GM12878 (cell line): ENCODE measurements at regions not wholly inside any gene's neighbourhood (a gene's known extent, or its start where the extent isn't known, plus 50 kb on each side); places are given as distances from the start of the nearest gene placed in this dataset.

Experiments used
- ATAC-seq: fragments of 200-7000 bp; cut with Tn5 transposase; 3 replicates; pipeline ENCODE4 v1.9.1; 2020; ENCODE audit warnings: mild to moderate bottlenecking, moderate library complexity
- BruUV-seq: library from RNA; stranded (reverse); fragments of 400-500 nt; replicated peaks from 2 replicates; lab custom pipeline; 2021; lab: Mats Ljungman, UMichigan
- CTCF ChIA-PET: fragments of 300-600 bp; sonication (Branson Sonifier 250); formaldehyde crosslinking; extraction: SDS; loops from one replicate; lab custom pipeline; 2021; ENCODE audit warnings: inconsistent platforms; lab: Yijun Ruan, JAX
- POLR2A ChIA-PET: fragments of 350-600 bp; formaldehyde crosslinking; extraction: SDS; loops from one replicate; lab custom pipeline; 2021; ENCODE audit warnings: inconsistent platforms; lab: Charles Lee
- RAD21 ChIA-PET: fragments of 300-600 bp; sonication (Branson Sonifier 250); formaldehyde crosslinking; loops from one replicate; lab custom pipeline; 2023; ENCODE audit warnings: antibody characterized with exemption; ENCODE audit not compliant: unreplicated experiment; lab: Charles Lee
- SMC1A ChIA-PET: fragments of 300-600 bp; sonication (Branson Sonifier 250); formaldehyde crosslinking; loops from one replicate; lab custom pipeline; 2023; ENCODE audit not compliant: unreplicated experiment, uncharacterized antibody; lab: Charles Lee
- DNase-seq: peaks from one replicate; pipeline ENCODE4 v3.0.0-alpha.2; 2011; ENCODE audit warnings: low read depth, low spot score
- FAIRE-seq: peaks from 3 replicates; lab custom pipeline; 2011; peaks lifted over from hg19 to GRCh38; lab: Jason Lieb, UNC
- H2AFZ ChIP-seq: 2 replicates; pipeline ENCODE4 v1.6.0; 2011; ENCODE audit warnings: low read depth, low read length, control low read depth; ENCODE audit not compliant: control insufficient read depth
- H3K27ac ChIP-seq: 2 replicates; pipeline ENCODE4 v1.5.1; 2011; ENCODE audit warnings: control low read depth; ENCODE audit not compliant: control insufficient read depth, insufficient read depth
- H3K27me3 ChIP-seq, 2 experiments: replicated peaks in 1 of 2; 2 replicates each; pipeline versions ENCODE4 v1.6.0 to v1.6.1; 2011; ENCODE audit warnings: low read length in 1 of 2; ENCODE audit not compliant: control insufficient read depth in 2 of 2, insufficient read depth in 2 of 2
- H3K36me3 ChIP-seq, 2 experiments: 2 replicates each; pipeline ENCODE4 v1.5.1; 2011; ENCODE audit warnings: low read length in 1 of 2; ENCODE audit not compliant: control insufficient read depth in 2 of 2, insufficient read depth in 2 of 2
- H3K4me1 ChIP-seq: 2 replicates; pipeline ENCODE4 v1.6.1; 2011; ENCODE audit warnings: mild to moderate bottlenecking, low read length, moderate library complexity, mixed read lengths; ENCODE audit not compliant: control insufficient read depth, insufficient read depth
- H3K4me2 ChIP-seq: 2 replicates; pipeline ENCODE4 v1.6.0; 2011; ENCODE audit warnings: control low read depth; ENCODE audit not compliant: control insufficient read depth, insufficient read depth
- H3K4me3 ChIP-seq: fragments of 200-600 bp; sonication (generic); 2 replicates; pipeline ENCODE4 v1.5.1; 2016
- H3K79me2 ChIP-seq: 2 replicates; pipeline ENCODE4 v1.6.0; 2011; ENCODE audit warnings: low read length; ENCODE audit not compliant: control insufficient read depth, insufficient read depth
- H3K9ac ChIP-seq: 2 replicates; pipeline ENCODE4 v1.8.0; 2011; ENCODE audit warnings: low read length, control low read depth, mixed read lengths; ENCODE audit not compliant: control insufficient read depth, insufficient read depth
- H3K9me3 ChIP-seq: replicated peaks from 3 replicates; pipeline ENCODE4 v1.5.1; 2011; ENCODE audit warnings: mild to moderate bottlenecking, low read length; ENCODE audit not compliant: control insufficient read depth, insufficient read depth
- H4K20me1 ChIP-seq: 2 replicates; pipeline ENCODE4 v1.6.0; 2011; ENCODE audit not compliant: control insufficient read depth, insufficient read depth
- CBX3 ChIP-seq: fragments of 200-600 bp; sonication (generic); IDR thresholded peaks from 2 replicates; pipeline ENCODE4 v1.6.1; 2016; ENCODE audit warnings: low read depth, borderline replicate concordance
- CEBPZ ChIP-seq: fragments of 150-350 bp; IDR thresholded peaks from 2 replicates; pipeline ENCODE4 v1.6.1; 2016; ENCODE audit warnings: low read depth, low read length
- CHD1 ChIP-seq: IDR thresholded peaks from 2 replicates; pipeline ENCODE4 v1.6.1; 2012; ENCODE audit warnings: low read depth, low read length, improper control_type of control experiment
- MTA2 ChIP-seq: fragments of 450-650 bp; IDR thresholded peaks from 2 replicates; pipeline ENCODE4 v1.6.1; 2016; ENCODE audit warnings: low read depth, mild to moderate bottlenecking, moderate library complexity
- NRF1 ChIP-seq: conservative IDR thresholded peaks from 2 replicates; pipeline ENCODE4 v1.6.1; 2011; ENCODE audit warnings: mild to moderate bottlenecking, low read depth, low read length, improper control_type of control experiment
- WGBS: methylation state at CpG from one replicate; pipeline ENCODE4 v1.1.6; 2016; ENCODE audit warnings: low lambda C conversion rate; ENCODE audit not compliant: insufficient replicate concordance, insufficient coverage; ENCODE audit errors: missing lambda C conversion rate; 5-methylcytosine and 5-hydroxymethylcytosine counted together
- in situ Hi-C: fragments of 300-500 bp; cut with MboI; formaldehyde crosslinking; loops from 9 replicates; pipeline ENCODE4 v1.14.3; 2018; ENCODE audit warnings: mixed read lengths
- intact Hi-C: fragments of 100-400 bp; cut with micrococcal nuclease; formaldehyde crosslinking; loops from one replicate; pipeline ENCODE4 v1.14.2; 2022; ENCODE audit not compliant: unreplicated experiment

GRCh38 chr10:78515038-78515872 is 481.6 kb downstream of the RPS24 start (continued):
- TF ChIP-seq CEBPZ: no peak

- Histone ChIP-seq H3K4me1 (no peaks in the 10 kb centered on the region), H3K9ac (no peak overlapping the region), H3K36me3 (no peaks in the 10 kb centered on the region), H3K27ac (no peak overlapping the region), H4K20me1 (no peaks in the 10 kb centered on the region), H3K79me2 (no peaks in the 10 kb centered on the region), H3K4me2 (no peak overlapping the region), H3K27me3 (no peaks in the 10 kb centered on the region; a peak in 1 of 4 replicates), H3K9me3 (no peaks in the 10 kb centered on the region), H2AFZ (no peak overlapping the region), H3K4me3 (no peak overlapping the region)
- POLR2A ChIA-PET: no interaction called here
- FAIRE-seq (no peak), DNase-seq (no peak), ATAC-seq (no peak)
- CTCF ChIA-PET: no interaction called here
- TF ChIP-seq CHD1 (no peak), CBX3 (no peak), NRF1 (no peak), MTA2 (no peak)
- SMC1A ChIA-PET: interaction anchor here (0.7 kb wide), 1 partner anchor 667 kb away, joined by 3 read pairs; no protein-coding TSS in a partner anchor
- intact Hi-C loops (no loop called here), in situ Hi-C loops (no loop called here)
- RAD21 ChIA-PET: no interaction called here
- WGBS: 0% methylated on average over 1 of the region's 1 CpG
- no TSS peak for BruUV-seq
Measured at GRCh38 chr10:78515873-78516153, 482.1 kb downstream of the RPS24 start.
